Tongue (tissue), 1 donor: ENCODE measurements at regions not wholly inside any gene's neighbourhood (a gene's known extent, or its start where the extent isn't known, plus 50 kb on each side); places are given as distances from the start of the nearest gene placed in this dataset.
"Not testable (repeated sequence)": the region's sequence is repeated elsewhere in the genome, so short reads cannot be mapped to it uniquely, and the experiment has no call there.

Experiments used
- DNase-seq: peaks from one replicate; pipeline ENCODE4 v3.0.0-alpha.2; 2015

DNA sequence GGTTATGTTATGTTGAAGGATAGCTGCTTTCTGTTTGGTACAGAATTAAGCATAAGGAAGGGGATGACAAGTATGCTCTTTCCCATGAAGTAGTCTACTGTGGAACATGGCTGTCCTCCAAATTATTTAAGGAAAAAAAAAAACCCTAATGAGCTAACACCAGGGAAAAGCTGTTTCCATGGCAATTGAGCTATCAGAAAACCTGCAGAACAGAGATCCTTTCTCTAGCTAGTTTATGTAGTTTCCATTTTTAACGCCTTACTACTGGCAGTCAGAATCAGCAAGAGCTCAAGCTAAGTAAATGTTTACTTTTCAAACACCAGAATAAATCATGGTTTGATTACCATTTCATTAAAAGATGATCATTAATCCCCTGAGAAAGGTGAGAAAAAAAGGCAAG lies 287.4 kb upstream of the TARS1 start:
- DNase-seq = peak; percentile 77

- DNase-seq = no peak
Observed at GRCh38 chr5:33153831-33154230, 286.9 kb upstream of the TARS1 start.

GRCh38 chr5:33160871-33161270 lies 279.9 kb upstream of the TARS1 start:
- DNase-seq = peak; percentile 19

DNA sequence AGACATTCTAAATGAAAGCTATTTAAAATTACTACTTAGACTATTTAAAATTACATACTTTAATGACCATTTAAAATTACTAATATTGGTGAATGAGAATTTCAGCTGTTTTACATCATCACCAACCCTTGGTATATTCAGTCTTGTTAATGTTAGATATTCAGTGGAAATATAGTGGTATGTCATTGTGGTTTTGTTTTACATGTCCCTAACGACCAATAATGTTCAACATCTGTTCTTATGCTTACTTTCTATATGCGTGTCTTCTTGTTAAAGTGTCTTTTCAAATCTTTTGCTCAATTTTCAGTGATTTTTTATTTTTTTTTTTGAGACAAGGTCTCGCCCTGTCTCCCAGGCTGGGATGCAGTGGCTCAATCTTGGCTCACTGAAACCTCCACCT lies 279.3 kb upstream of the TARS1 start:
- DNase-seq = no peak

GRCh38 chr5:33162057-33162456 lies 278.7 kb upstream of the TARS1 start:
- no peak for DNase-seq

- no peak for DNase-seq
Observed at GRCh38 chr5:33166522-33166921, 274.2 kb upstream of the TARS1 start.

DNA sequence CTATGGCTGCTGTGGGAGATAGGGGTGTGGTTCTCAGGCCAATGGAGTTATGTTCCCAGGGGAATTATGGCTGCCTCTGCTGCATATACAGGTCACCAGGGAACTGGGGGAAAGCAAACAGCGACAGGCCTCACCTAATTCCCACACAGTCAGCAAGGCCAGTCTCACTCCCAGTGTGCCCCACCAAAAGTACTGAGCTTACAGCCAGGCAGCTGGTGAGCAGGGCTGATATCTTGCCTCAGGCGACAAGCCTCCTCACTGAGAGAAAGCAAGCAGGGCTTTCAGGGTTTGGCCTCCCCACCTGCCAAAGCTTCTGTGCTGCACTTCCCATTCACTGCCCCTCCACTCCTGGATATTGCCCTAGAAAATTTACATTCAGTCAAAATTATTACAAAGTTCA lies 273.8 kb upstream of the TARS1 start:
- DNase-seq = no peak

DNA sequence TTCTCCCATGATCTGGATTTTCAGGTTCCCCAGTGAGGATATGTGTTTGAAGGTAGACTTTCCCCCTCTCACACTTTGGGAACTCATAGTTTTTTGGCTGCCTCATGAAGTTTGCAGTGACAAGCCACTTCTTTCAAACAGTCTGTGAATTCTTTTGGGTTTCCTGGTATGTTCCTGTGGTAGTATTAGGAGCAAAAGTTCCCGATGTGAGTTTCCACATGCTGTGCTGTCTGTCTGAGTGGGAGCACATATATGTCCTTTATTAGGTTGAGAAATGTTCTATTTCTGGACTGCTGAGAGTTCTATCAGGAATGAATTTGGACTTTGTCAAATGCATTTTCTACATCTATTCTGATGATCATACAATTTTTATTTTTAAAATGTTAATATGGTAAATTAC lies 273.2 kb upstream of the TARS1 start:
- no peak for DNase-seq

- no peak for DNase-seq
Observed at GRCh38 chr5:33170411-33170810, 270.4 kb upstream of the TARS1 start.

- DNase-seq = no peak
Observed at GRCh38 chr5:33174383-33174782, 266.4 kb upstream of the TARS1 start.

DNA sequence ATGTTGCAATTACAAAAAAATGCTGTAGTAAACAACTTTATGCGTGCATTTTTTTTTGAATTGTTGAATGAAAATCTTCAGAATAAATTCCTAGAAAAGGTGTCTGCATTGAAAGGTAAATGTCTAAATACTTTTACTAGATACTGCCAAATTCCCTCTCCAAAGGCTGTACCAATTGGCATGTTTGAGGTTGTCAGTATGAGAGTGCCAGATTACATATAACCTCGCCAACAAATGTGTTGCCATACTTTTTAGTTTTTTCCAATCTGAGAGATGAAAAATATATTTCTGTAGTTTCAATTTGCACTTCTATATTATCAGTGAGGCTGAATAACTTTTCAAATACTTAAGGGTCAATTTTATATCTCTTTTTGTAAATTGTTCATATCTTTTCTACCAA lies 261.5 kb upstream of the TARS1 start:
- DNase-seq = no peak

DNA sequence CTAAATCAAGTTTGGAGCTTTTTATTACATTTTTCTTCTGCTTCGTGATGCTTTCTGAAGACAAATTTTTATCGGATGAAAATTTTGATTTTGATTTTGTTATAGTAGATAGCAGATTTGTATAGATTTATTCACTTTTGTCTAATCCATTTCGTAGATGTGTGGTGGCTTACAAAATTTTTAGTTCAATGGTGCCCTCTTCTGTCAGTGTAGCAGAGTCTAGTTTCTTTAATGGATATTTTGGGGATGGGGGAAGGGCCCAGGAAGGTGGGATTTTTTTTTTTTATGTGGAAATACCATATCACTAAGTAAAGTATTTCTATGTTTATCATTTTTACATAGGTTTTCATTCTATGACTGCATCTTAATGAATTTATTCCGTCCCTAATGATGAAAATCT lies 259.9 kb upstream of the TARS1 start:
- peak; percentile 53 for DNase-seq

DNA sequence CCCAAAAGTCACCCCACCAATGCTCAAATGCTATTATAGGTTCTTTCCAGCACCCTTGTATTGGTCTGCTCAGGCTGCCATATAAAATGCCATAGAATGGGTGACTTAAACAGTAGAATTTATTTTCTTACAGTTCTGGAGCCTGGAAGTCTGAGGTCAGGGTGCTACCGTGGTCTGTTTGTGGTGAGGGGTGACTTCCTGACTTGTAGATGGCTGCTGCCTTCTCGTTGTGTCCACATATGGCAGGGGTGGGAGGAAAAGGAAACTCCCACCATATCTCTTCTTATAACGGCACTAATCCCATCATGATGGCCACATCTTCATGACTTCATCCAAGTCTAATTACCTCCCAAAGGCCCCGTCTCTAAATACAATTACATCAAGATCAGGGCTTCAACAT lies 257.8 kb upstream of the TARS1 start:
- no peak for DNase-seq

GRCh38 chr5:33184367-33184766 lies 256.4 kb upstream of the TARS1 start:
- DNase-seq = no peak

GRCh38 chr5:33188089-33188488 lies 252.7 kb upstream of the TARS1 start:
- no peak for DNase-seq

DNA sequence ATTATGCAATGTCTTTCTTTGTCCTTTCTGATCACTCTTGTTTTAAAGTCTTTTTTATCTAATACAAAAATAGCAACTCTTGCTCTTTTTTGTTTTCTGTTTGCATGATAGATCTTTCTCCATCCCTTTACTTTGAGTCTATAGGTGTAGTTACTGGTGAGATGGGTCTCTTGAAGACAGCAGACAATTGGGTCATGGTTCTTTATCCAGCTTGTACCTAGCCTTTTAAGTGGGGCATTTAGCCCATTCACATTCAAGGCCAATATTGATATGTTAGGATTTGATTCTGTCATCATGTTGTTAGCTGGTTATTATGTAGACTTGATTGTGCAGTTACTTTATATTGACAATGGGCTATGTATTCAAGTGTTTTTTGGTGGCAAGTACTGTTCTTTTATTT lies 245.9 kb upstream of the TARS1 start:
- no peak for DNase-seq

- peak; percentile 37 for DNase-seq
Observed at GRCh38 chr5:33195431-33196165, 245.2 kb upstream of the TARS1 start.

- no peak for DNase-seq
Observed at GRCh38 chr5:33198836-33199235, 241.9 kb upstream of the TARS1 start.

GRCh38 chr5:33203931-33204330 lies 236.8 kb upstream of the TARS1 start:
- no peak for DNase-seq

GRCh38 chr5:33205079-33205478 lies 235.7 kb upstream of the TARS1 start:
- no peak for DNase-seq

DNA sequence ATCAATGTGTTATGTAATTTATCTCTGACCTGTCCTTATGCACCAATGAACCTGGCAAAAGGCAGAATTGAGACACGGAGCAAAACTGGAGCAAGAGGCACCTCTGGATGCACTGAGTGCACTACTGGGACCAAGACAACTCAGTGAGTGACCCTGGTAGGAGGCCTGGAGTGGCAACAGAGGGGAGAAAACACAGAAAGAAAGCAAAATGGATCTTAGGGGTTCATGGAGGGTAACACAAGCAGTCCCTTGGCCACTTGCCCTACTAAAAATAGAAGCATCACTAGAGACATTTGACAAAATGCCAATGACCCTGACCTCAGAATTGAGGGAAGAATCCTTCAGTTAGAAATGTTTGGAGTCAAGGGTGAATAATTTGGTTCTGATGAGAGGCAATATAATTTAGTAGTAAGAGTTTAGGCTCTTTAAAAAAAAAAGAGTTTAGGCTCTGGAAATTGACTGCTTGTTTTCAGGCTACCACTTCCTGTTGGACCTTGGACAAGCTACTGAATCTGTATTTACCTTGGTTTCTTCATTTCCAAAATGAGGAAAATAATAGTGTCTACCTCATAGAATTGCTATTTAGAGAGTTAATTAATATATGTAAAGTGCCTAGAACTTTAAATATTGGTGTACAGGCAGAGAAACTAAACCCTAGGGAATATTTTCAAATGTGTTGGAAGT lies 234.9 kb upstream of the TARS1 start:
- no peak for DNase-seq

DNA sequence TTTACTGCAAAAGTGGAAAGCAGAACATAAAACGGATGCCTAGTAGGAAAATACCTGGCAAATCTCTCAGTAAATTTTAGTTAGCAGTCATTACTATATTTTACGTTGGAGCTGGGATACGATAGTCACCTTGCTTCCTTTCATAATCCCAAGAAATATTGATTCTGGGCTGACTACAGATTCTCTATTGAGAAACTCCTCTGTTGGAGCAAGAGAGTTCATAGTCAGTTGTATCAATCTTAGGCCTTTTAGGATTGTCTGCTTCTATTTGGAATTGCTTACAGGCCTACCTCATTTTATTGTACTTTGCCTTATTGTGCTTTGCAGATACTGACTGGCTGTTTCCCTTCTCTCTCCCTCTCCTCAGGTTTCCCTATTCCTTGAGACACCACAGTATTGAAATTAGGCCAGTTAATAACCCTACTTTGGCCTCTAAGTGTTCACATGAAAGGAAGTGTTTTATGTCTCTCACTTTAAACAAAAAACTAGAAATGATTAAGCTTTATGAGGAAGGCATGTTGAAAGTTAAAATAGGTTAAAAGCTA lies 233.7 kb upstream of the TARS1 start:
- no peak for DNase-seq

DNA sequence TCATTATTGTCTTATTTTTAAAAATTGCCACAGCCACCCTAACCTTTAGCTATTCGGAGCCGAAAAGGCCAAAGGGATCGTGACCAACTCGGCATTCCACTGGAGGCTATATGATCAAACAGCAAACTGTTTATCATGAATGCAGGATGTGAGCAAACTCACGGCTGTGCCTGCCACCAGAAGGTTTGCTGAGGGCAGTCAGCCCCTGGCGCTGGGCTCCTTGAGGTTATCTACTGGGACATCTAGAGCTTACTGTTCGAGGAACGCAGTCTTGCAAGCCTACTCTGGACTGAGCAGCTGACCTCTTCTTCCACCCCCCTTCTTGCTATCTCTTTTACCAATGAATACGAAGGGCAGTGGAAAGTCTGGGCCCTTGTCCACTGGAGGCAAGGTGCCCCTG lies 231.5 kb upstream of the TARS1 start:
- DNase-seq = no peak

GRCh38 chr5:33210221-33210620 lies 230.5 kb upstream of the TARS1 start:
- not testable (repeated sequence) for DNase-seq
